Gastrocnemius medialis (tissue), 4 donors: ENCODE measurements at regions not wholly inside any gene's neighbourhood (a gene's known extent, or its start where the extent isn't known, plus 50 kb on each side); places are given as distances from the start of the nearest gene placed in this dataset.

Source experiments
- POLR2A ChIP-seq, 2 donors: fragments of 450-650 bp; IDR thresholded peaks; one replicate each; pipeline ENCODE4 v1.6.1; 2017; ENCODE audit warnings: antibody characterized with exemption in 2 of 2, mild to moderate bottlenecking in 2 of 2, moderate library complexity in 2 of 2
- TF ChIP-seq, protein P1 (sequence below), 5 experiments: fragments of 450-650 bp in 3 of 5; fragments of 200-600 bp in 2 of 5; sonication (generic) in 2 of 5; IDR thresholded peaks in 4 of 5; conservative IDR thresholded peaks in 1 of 5; 1 replicate in 4 of 5; 2 replicates in 1 of 5; pipeline ENCODE4 v1.5.1; 2016 to 2019; ENCODE audit warnings: antibody characterized with exemption in 5 of 5, mild to moderate bottlenecking in 3 of 5, moderate library complexity in 3 of 5

DNA sequence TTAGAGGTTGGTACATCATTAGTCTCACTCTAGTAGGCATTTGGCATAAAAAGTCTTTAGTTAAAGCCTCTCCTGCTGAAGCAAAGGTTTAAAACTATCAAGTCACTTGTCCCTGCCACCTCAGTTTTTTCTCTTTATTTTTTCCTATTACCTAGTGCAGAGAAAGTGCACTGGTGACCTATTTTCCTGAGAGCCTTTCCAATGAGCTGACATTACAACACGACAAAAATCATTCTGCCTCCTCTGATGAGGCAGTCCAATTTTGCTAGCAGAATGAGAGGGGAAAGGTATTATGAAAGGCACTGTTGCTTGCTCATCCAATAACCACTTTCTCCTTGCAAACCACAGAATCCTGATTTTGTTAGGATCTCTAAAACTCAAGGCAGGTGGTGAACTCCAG is 73.3 kb upstream of the SGK1 start:
- TF ChIP-seq, protein P1, sequence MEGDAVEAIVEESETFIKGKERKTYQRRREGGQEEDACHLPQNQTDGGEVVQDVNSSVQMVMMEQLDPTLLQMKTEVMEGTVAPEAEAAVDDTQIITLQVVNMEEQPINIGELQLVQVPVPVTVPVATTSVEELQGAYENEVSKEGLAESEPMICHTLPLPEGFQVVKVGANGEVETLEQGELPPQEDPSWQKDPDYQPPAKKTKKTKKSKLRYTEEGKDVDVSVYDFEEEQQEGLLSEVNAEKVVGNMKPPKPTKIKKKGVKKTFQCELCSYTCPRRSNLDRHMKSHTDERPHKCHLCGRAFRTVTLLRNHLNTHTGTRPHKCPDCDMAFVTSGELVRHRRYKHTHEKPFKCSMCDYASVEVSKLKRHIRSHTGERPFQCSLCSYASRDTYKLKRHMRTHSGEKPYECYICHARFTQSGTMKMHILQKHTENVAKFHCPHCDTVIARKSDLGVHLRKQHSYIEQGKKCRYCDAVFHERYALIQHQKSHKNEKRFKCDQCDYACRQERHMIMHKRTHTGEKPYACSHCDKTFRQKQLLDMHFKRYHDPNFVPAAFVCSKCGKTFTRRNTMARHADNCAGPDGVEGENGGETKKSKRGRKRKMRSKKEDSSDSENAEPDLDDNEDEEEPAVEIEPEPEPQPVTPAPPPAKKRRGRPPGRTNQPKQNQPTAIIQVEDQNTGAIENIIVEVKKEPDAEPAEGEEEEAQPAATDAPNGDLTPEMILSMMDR (IDR thresholded peaks at IDR 0.05 in 4 of 5, conservative IDR thresholded peaks at IDR 0.05 in 1 of 5): no peak
- TF ChIP-seq POLR2A (IDR thresholded peaks at IDR 0.05): no peak
